ENCODE measurements at regions not wholly inside any gene's neighbourhood (a gene's known extent, or its start where the extent isn't known, plus 50 kb on each side); places are given as distances from the start of the nearest gene placed in this dataset.

- Histone ChIP-seq H3K27me3 (no peaks in the 10 kb centered on the region), H3K9me3 (no peaks in the 10 kb centered on the region), H3K27ac (no peak overlapping the region), H3K36me3 (replicated peaks in 1 of 2; ENCODE audit: insufficient read depth in 1 of 2, low read depth in 2 of 2) (no peaks in the 10 kb centered on the region), H3K4me1 (no peaks in the 10 kb centered on the region), H3K4me3 (no peak overlapping the region)
- ATAC-seq (no peak), DNase-seq (no peak)
- WGBS, 2 donors, result 50 to 57% methylated on average over 6 of the region's 6 CpGs
- intact Hi-C loops (cut with DNase I), result no loop called here
- TF ChIP-seq CTCF (IDR thresholded peaks at IDR 0.05) (no peak), POLR2A (IDR thresholded peaks at IDR 0.05) (no peak)
These were observed 97.3 kb upstream of the SRD5A3 start for GRCh38 chr4:55248756-55249155.

- WGBS, 2 donors, result 56 to 62% methylated on average over 3 of the region's 3 CpGs
- Histone ChIP-seq H3K27me3 (no peaks in the 10 kb centered on the region), H3K36me3 (replicated peaks in 1 of 2; ENCODE audit: insufficient read depth in 1 of 2, low read depth in 2 of 2) (no peaks in the 10 kb centered on the region), H3K27ac (no peak overlapping the region), H3K9me3 (no peaks in the 10 kb centered on the region), H3K4me1 (no peaks in the 10 kb centered on the region), H3K4me3 (no peak overlapping the region)
- ATAC-seq (no peak), DNase-seq (no peak)
- intact Hi-C loops (cut with DNase I), result no loop called here
- TF ChIP-seq CTCF (IDR thresholded peaks at IDR 0.05) (no peak), POLR2A (IDR thresholded peaks at IDR 0.05) (no peak)
These were observed 96.6 kb upstream of the SRD5A3 start for GRCh38 chr4:55249476-55249875.

GRCh38 chr4:55251342-55251741, 94.7 kb upstream of the SRD5A3 start:
- TF ChIP-seq CTCF (IDR thresholded peaks at IDR 0.05) (no peak), POLR2A (IDR thresholded peaks at IDR 0.05) (no peak)
- intact Hi-C loops (cut with DNase I), result no loop called here

GRCh38 chr4:55251896-55252295, 94.1 kb upstream of the SRD5A3 start:
- Histone ChIP-seq H3K27me3 (no peaks in the 10 kb centered on the region), H3K4me1 (no peaks in the 10 kb centered on the region), H3K4me3 (no peak overlapping the region), H3K36me3 (replicated peaks in 1 of 2; ENCODE audit: insufficient read depth in 1 of 2, low read depth in 2 of 2) (no peaks in the 10 kb centered on the region), H3K9me3 (no peaks in the 10 kb centered on the region), H3K27ac (no peak overlapping the region)
- intact Hi-C loops (cut with DNase I), result no loop called here
- WGBS, 2 donors, result 67% methylated on average over 5 of the region's 5 CpGs
- no peak for TF ChIP-seq CTCF (IDR thresholded peaks at IDR 0.05)
- TF ChIP-seq POLR2A (IDR thresholded peaks at IDR 0.05), result no peak
- DNase-seq (no peak), ATAC-seq (no peak)

More at GRCh38 chr4:55251342-55251741, 94.7 kb upstream of the SRD5A3 start:
- H3K9me3 ChIP-seq, result no peaks in the 10 kb centered on the region
- H3K4me1 ChIP-seq, result no peaks in the 10 kb centered on the region
- no peaks in the 10 kb centered on the region for H3K27me3 ChIP-seq
- 42 to 51% methylated on average over 4 of the region's 4 CpGs for WGBS, 2 donors
- ATAC-seq (no peak), DNase-seq (no peak)
- H3K36me3 ChIP-seq (replicated peaks in 1 of 2; ENCODE audit: insufficient read depth in 1 of 2, low read depth in 2 of 2), result no peaks in the 10 kb centered on the region
- no peak overlapping the region for H3K4me3 ChIP-seq
- no peak overlapping the region for H3K27ac ChIP-seq

GRCh38 chr4:55253948-55254593, 92.0 kb upstream of the SRD5A3 start:
- Histone ChIP-seq H3K36me3 (replicated peaks in 1 of 2; ENCODE audit: insufficient read depth in 1 of 2, low read depth in 2 of 2) (no peaks in the 10 kb centered on the region), H3K9me3 (no peaks in the 10 kb centered on the region), H3K27ac (no peak overlapping the region), H3K27me3 (no peaks in the 10 kb centered on the region), H3K4me3 (no peak overlapping the region), H3K4me1 (no peaks in the 10 kb centered on the region)
- no peak for TF ChIP-seq POLR2A (IDR thresholded peaks at IDR 0.05)
- no peak for TF ChIP-seq CTCF (IDR thresholded peaks at IDR 0.05)
- ATAC-seq, result no peak
- 75 to 81% methylated on average over 8 of the region's 8 CpGs for WGBS, 2 donors
- intact Hi-C loops (cut with DNase I), result no loop called here
- DNase-seq, result no peak

Measured in body of pancreas (tissue), 4 donors.